Hepatocyte (in vitro differentiated cells): ENCODE measurements at regions not wholly inside any gene's neighbourhood (a gene's known extent, or its start where the extent isn't known, plus 50 kb on each side); places are given as distances from the start of the nearest gene placed in this dataset.

Experiments used
- EZH2 ChIP-seq: fragments of 200-600 bp; sonication (generic); IDR thresholded peaks from 2 replicates; pipeline ENCODE4 v1.6.1; 2016; ENCODE audit warnings: antibody characterized with exemption, mild to moderate bottlenecking, borderline replicate concordance
- TF ChIP-seq, protein P1 (sequence below): fragments of 200-600 bp; sonication (generic); IDR thresholded peaks from 2 replicates; pipeline ENCODE4 v1.5.1; 2016; ENCODE audit warnings: antibody characterized with exemption, mild to moderate bottlenecking; ENCODE audit not compliant: poor library complexity

DNA sequence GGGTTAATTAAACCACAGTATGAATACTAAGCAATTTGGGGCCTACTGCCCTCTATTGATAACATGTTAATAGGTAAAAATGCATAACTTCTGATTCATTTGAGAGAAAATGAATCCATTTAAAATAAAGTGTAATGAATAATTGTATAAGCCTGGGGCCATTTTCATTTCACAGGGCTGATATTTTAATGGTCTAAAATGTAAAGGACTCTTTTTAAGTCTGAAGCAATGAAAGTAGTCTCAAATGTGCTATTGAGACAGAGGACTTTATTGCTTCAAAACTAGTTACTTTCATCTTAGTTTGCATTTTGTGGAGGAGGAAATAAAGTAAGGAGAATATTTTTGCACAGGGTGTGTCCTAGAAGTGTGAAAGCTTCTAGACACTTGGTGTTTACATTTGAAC, 155.4 kb downstream of the TLR5 start:
- TF ChIP-seq, protein P1, sequence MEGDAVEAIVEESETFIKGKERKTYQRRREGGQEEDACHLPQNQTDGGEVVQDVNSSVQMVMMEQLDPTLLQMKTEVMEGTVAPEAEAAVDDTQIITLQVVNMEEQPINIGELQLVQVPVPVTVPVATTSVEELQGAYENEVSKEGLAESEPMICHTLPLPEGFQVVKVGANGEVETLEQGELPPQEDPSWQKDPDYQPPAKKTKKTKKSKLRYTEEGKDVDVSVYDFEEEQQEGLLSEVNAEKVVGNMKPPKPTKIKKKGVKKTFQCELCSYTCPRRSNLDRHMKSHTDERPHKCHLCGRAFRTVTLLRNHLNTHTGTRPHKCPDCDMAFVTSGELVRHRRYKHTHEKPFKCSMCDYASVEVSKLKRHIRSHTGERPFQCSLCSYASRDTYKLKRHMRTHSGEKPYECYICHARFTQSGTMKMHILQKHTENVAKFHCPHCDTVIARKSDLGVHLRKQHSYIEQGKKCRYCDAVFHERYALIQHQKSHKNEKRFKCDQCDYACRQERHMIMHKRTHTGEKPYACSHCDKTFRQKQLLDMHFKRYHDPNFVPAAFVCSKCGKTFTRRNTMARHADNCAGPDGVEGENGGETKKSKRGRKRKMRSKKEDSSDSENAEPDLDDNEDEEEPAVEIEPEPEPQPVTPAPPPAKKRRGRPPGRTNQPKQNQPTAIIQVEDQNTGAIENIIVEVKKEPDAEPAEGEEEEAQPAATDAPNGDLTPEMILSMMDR = peak; percentile 14
- TF ChIP-seq EZH2 = no peak
